ENCODE measurements at regions not wholly inside any gene's neighbourhood (a gene's known extent, or its start where the extent isn't known, plus 50 kb on each side); places are given as distances from the start of the nearest gene placed in this dataset.
A peak's percentile ranks its signal among the peaks of the same experiment; 100 is the strongest.
"Not testable (repeated sequence)": the region's sequence is repeated elsewhere in the genome, so short reads cannot be mapped to it uniquely, and the experiment has no call there.

GRCh38 chr14:21940887-21941856, 267.6 kb upstream of the OR4E1 start:
- no peak for FAIRE-seq

- no peak for FAIRE-seq
Observed at GRCh38 chr14:21939836-21940235, 266.2 kb upstream of the OR4E1 start.

- FAIRE-seq = no peak
Observed at GRCh38 chr14:21937996-21938395, 264.4 kb upstream of the OR4E1 start.

- FAIRE-seq = no peak
Observed at GRCh38 chr14:21933681-21934080, 260.1 kb upstream of the OR4E1 start.

DNA sequence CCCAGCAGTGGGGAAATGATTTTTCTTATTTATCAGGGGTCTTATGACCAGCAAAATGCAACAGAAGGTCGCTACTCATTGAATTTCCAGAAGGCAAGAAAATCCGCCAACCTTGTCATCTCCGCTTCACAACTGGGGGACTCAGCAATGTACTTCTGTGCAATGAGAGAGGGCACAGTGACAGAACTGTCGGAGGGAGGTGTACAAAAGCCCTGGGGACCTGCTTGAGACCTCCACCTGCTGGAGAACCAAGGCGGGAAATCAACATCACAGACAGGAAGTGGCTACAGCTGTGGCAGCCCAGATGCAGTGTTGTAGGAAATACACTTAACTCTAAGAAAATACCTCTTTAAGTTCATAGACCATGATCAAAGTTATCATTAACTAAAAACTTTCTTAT, 250.9 kb upstream of the OR4E1 start:
- no peak for FAIRE-seq

- FAIRE-seq = no peak
Observed at GRCh38 chr14:21923820-21924219, 250.2 kb upstream of the OR4E1 start.

- FAIRE-seq = no peak
Observed at GRCh38 chr14:21921453-21921852, 247.8 kb upstream of the OR4E1 start.

GRCh38 chr14:21917699-21918436, 244.2 kb upstream of the OR4E1 start:
- FAIRE-seq = peak; percentile 87

- FAIRE-seq = no peak
Observed at GRCh38 chr14:21915826-21916225, 242.2 kb upstream of the OR4E1 start.

GRCh38 chr14:21913759-21914158, 240.1 kb upstream of the OR4E1 start:
- FAIRE-seq = peak; percentile 54

DNA sequence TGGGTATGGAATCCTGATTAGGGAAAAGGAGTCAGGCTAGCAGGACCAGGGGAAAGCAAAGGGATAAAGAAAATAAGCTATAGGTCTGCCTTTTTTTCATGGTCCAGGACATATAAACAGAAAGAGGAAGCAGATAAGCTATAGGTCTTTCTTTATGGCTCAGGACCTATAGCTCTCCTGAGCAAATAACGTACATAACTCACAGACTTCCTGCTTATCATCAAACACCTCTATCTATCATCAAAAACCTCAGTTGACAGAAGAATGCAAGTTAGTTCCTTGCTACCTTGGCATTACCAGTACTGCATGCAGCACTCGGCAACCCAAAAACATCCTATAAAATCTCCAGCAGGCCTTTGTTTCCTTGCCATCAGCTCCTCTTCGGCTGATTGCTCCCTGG, 238.7 kb upstream of the OR4E1 start:
- FAIRE-seq = no peak

- no peak for FAIRE-seq
Observed at GRCh38 chr14:21911877-21912276, 238.3 kb upstream of the OR4E1 start.

- no peak for FAIRE-seq
Observed at GRCh38 chr14:21910260-21910659, 236.6 kb upstream of the OR4E1 start.

- FAIRE-seq = no peak
Observed at GRCh38 chr14:21902561-21903181, 229.1 kb upstream of the OR4E1 start.

- FAIRE-seq = not testable (repeated sequence)
Observed at GRCh38 chr14:21894898-21895194, 221.2 kb upstream of the OR4E1 start.

- no peak for FAIRE-seq
Observed at GRCh38 chr14:21894003-21894897, 220.6 kb upstream of the OR4E1 start.

DNA sequence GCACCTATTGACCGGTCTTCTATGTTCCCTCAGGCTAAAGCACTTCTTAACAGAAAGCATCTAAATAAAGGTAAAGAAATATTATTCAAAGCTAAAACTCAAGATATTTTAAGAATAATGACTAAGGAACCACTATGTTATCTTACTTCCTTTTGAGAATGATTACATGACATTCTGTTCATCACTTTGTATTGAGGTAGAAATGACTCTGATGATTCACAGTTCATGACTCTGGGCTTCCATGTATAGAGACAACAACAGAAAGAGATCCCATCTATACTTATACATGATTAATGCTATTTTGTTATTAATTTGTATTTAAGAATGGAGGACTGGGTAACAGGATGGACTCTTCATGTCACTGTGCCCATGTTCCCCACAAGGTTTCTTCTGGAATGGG, 218.3 kb upstream of the OR4E1 start:
- FAIRE-seq = no peak

DNA sequence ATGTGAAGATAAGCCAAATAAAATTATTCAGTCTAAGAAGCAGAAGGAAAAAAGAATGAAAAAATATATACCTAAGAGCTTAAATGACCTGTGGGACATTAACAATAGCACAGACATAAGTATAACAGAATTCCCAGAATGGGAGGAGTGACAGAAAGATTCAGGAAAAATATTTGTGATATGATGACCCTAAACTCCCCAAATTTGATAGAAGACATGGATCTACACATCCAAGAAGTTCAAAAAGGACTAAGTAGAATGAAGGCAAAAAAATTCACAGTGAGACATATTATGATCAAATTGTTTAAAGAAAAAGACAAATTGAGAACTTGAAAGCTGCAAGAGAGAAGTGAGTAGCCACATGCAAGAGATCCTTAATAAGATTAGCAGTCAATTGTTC, 211.4 kb upstream of the OR4E1 start:
- FAIRE-seq = no peak

- FAIRE-seq = no peak
Observed at GRCh38 chr14:21882226-21882625, 208.6 kb upstream of the OR4E1 start.

DNA sequence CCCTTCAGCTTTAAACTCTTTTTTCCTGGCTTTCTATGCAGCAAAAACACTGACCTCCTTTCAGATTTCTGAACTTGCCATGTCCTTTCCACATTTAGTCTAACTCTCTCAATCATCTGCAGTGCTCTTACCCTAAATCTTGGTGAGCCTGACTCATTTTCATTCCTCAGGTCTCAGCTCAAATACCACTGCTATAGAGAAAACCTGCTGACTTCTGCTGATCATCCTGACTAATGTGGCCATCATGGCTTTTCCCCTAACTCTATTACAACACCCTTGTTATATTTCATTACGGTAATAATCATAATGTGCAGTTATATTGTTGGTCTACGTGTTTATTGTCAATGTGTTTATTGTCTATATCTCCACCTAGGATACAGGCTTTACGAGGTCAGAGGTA, 207.3 kb upstream of the OR4E1 start:
- FAIRE-seq = no peak

- no peak for FAIRE-seq
Observed at GRCh38 chr14:21875791-21876190, 202.2 kb upstream of the OR4E1 start.

GRCh38 chr14:21874946-21875345, 201.3 kb upstream of the OR4E1 start:
- FAIRE-seq = no peak

DNA sequence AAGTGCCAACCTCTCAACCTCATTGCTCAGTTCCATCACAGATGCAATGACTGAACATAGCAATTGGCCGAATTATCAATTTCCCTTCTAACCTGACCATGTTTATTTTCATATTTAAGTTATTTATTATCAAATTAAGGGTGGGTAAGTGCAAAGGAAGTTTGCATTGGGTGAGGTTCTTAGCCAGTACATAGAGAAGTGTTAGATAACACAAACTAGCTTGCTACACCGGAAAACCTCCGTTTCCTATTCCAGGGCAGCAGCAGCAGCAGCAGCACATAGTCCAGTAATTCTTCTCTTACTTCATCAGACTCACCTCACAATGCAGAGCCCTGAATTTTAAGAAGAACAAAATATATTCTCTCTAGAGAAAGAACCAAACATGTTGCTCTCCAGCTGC, 200.5 kb upstream of the OR4E1 start:
- FAIRE-seq = no peak
